22Rv1 (cell line): ENCODE measurements at regions not wholly inside any gene's neighbourhood (a gene's known extent, or its start where the extent isn't known, plus 50 kb on each side); places are given as distances from the start of the nearest gene placed in this dataset.
"Not testable (repeated sequence)": the region's sequence is repeated elsewhere in the genome, so short reads cannot be mapped to it uniquely, and the experiment has no call there.

ENCODE experiments used
- CTCF ChIP-seq: fragments of 450-650 bp; IDR thresholded peaks from 2 replicates; pipeline ENCODE4 v1.5.1; 2017; ENCODE audit warnings: mild to moderate bottlenecking
- ZFX ChIP-seq: fragments of 450-650 bp; IDR thresholded peaks from 2 replicates; pipeline ENCODE4 v1.6.1; 2017; ENCODE audit warnings: antibody characterized with exemption, borderline replicate concordance

- TF ChIP-seq CTCF, ZFX: not testable (repeated sequence)
These were observed 554.6 kb downstream of the RPIA start for GRCh38 chr2:89246027-89246426.
